C4-2B (cell line): ENCODE measurements at regions not wholly inside any gene's neighbourhood (a gene's known extent, or its start where the extent isn't known, plus 50 kb on each side); places are given as distances from the start of the nearest gene placed in this dataset.

Experiments
- ZFX ChIP-seq: fragments of 450-650 bp; IDR thresholded peaks from 2 replicates; pipeline ENCODE4 v1.6.1; 2017
- TF ChIP-seq, protein P1 (sequence below): fragments of 450-650 bp; conservative IDR thresholded peaks from 2 replicates; pipeline ENCODE4 v1.5.1; 2017; ENCODE audit warnings: mild to moderate bottlenecking

DNA sequence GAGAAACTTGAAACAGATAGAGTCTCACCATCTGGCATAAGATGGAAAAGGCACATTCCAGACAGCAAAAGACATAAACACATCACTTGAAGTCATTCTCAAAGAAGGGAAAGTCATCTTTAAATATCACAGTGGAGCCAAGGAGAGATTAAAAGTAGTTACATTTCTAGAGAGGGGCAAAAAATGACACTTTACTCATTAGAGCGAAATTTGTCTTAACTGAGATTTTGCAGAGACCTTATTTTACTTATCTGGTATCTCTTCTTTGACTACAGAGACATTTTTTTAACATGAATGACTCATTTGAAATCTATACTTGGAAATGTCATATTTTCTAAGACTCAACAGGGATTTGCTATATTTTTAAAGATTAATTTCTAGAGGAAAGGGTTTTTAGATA, 339.0 kb upstream of the KIF2B start:
- TF ChIP-seq, protein P1, sequence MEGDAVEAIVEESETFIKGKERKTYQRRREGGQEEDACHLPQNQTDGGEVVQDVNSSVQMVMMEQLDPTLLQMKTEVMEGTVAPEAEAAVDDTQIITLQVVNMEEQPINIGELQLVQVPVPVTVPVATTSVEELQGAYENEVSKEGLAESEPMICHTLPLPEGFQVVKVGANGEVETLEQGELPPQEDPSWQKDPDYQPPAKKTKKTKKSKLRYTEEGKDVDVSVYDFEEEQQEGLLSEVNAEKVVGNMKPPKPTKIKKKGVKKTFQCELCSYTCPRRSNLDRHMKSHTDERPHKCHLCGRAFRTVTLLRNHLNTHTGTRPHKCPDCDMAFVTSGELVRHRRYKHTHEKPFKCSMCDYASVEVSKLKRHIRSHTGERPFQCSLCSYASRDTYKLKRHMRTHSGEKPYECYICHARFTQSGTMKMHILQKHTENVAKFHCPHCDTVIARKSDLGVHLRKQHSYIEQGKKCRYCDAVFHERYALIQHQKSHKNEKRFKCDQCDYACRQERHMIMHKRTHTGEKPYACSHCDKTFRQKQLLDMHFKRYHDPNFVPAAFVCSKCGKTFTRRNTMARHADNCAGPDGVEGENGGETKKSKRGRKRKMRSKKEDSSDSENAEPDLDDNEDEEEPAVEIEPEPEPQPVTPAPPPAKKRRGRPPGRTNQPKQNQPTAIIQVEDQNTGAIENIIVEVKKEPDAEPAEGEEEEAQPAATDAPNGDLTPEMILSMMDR, result no peak
- TF ChIP-seq ZFX, result no peak
